Prostate gland (tissue), 2 donors: ENCODE measurements at regions not wholly inside any gene's neighbourhood (a gene's known extent, or its start where the extent isn't known, plus 50 kb on each side); places are given as distances from the start of the nearest gene placed in this dataset.

Experiments
- DNase-seq: peaks from one replicate; pipeline ENCODE4 v3.0.0-alpha.2; 2019; ENCODE audit warnings: low spot score
- H3K27ac ChIP-seq, 2 donors: fragments of 200-600 bp; sonication (generic); 2 replicates each; pipeline ENCODE4 v1.5.1; 2017 to 2019
- H3K27me3 ChIP-seq: fragments of 200-600 bp; sonication (generic); replicated peaks from 2 replicates; pipeline ENCODE4 v1.5.1; 2019; ENCODE audit not compliant: insufficient read depth
- H3K36me3 ChIP-seq, 2 donors: fragments of 200-600 bp; sonication (generic); 1 replicate in 1 of 2; 2 replicates in 1 of 2; pipeline versions ENCODE4 v1.5.1 to v1.8.1; 2017 to 2019
- H3K4me1 ChIP-seq: fragments of 200-600 bp; sonication (generic); replicated peaks from 2 replicates; pipeline ENCODE4 v1.5.1; 2019
- H3K4me3 ChIP-seq, 2 donors: fragments of 200-600 bp; sonication (generic); 2 replicates each; pipeline ENCODE4 v1.5.1; 2017 to 2019
- H3K9me3 ChIP-seq: fragments of 200-600 bp; sonication (generic); 2 replicates; pipeline ENCODE4 v1.5.1; 2017
- CTCF ChIP-seq, 4 experiments: fragments of 200-600 bp in 2 of 4; fragments of 450-650 bp in 2 of 4; sonication (generic) in 2 of 4; IDR thresholded peaks; 1 replicate in 3 of 4; 2 replicates in 1 of 4; pipeline ENCODE4 v1.5.1; 2016 to 2019; ENCODE audit warnings: antibody characterized with exemption in 4 of 4, mild to moderate bottlenecking in 2 of 4, moderate library complexity in 2 of 4
- POLR2A ChIP-seq: fragments of 450-650 bp; IDR thresholded peaks from one replicate; pipeline ENCODE4 v1.6.1; 2016; ENCODE audit warnings: antibody characterized with exemption, mild to moderate bottlenecking
- POLR2AphosphoS5 ChIP-seq: sonication (generic); formaldehyde crosslinking; IDR thresholded peaks from one replicate; pipeline ENCODE4 v1.6.1; 2017; ENCODE audit warnings: antibody characterized with exemption
- WGBS: methylation state at CpG from one replicate; pipeline ENCODE4 v1.1.5; 2018; 5-methylcytosine and 5-hydroxymethylcytosine counted together
- intact Hi-C: fragments of 100-400 bp; cut with DNase I; formaldehyde crosslinking; loops from one replicate; pipeline ENCODE4 v1.14.2; 2022

GRCh38 chr15:46416544-46416943 lies 781.7 kb downstream of the SQOR start:
- no peak for DNase-seq
- 35% methylated on average over 1 of the region's 1 CpG for WGBS
- intact Hi-C loops = no loop called here

GRCh38 chr15:46420990-46421389 lies 786.2 kb downstream of the SQOR start:
- Histone ChIP-seq H3K27me3 (no peaks in the 10 kb centered on the region), H3K4me1 (no peaks in the 10 kb centered on the region), H3K36me3 (no peaks in the 10 kb centered on the region), H3K4me3 (no peak overlapping the region), H3K27ac (no peak overlapping the region), H3K9me3 (no peaks in the 10 kb centered on the region)
- intact Hi-C loops = no loop called here
- TF ChIP-seq CTCF (IDR thresholded peaks at IDR 0.05) (no peak), POLR2A (no peak), POLR2AphosphoS5 (no peak)
- DNase-seq = no peak
- 26% methylated on average over 1 of the region's 1 CpG for WGBS

More at GRCh38 chr15:46416544-46416943, 781.7 kb downstream of the SQOR start:
- H3K36me3 ChIP-seq = no peaks in the 10 kb centered on the region
- no peaks in the 10 kb centered on the region for H3K4me1 ChIP-seq
- TF ChIP-seq POLR2A = no peak
- TF ChIP-seq CTCF (IDR thresholded peaks at IDR 0.05) = no peak
- TF ChIP-seq POLR2AphosphoS5 = no peak
- H3K4me3 ChIP-seq = no peak overlapping the region
- no peaks in the 10 kb centered on the region for H3K27me3 ChIP-seq
- H3K9me3 ChIP-seq = no peaks in the 10 kb centered on the region
- no peak overlapping the region for H3K27ac ChIP-seq

- no peak for TF ChIP-seq POLR2A
- Histone ChIP-seq H3K4me1 (no peaks in the 10 kb centered on the region), H3K36me3 (no peaks in the 10 kb centered on the region), H3K27me3 (no peaks in the 10 kb centered on the region), H3K9me3 (no peaks in the 10 kb centered on the region), H3K27ac (no peak overlapping the region), H3K4me3 (no peak overlapping the region)
- DNase-seq = no peak
- WGBS = 64% methylated on average over 4 of the region's 4 CpGs
- intact Hi-C loops = no loop called here
These were observed 806.6 kb downstream of the SQOR start for GRCh38 chr15:46441294-46442062.

- no peaks in the 10 kb centered on the region for H3K27me3 ChIP-seq
- H3K4me1 ChIP-seq = no peaks in the 10 kb centered on the region
- no peaks in the 10 kb centered on the region for H3K36me3 ChIP-seq
- intact Hi-C loops = no loop called here
- TF ChIP-seq POLR2AphosphoS5 (no peak), CTCF (IDR thresholded peaks at IDR 0.05) (no peak), POLR2A (no peak)
- H3K4me3 ChIP-seq = no peak overlapping the region
- DNase-seq = no peak
- 72% methylated on average over 5 of the region's 5 CpGs for WGBS
- no peak overlapping the region for H3K27ac ChIP-seq
- no peaks in the 10 kb centered on the region for H3K9me3 ChIP-seq
These were observed 807.4 kb downstream of the SQOR start for GRCh38 chr15:46442184-46442583.

- H3K36me3 ChIP-seq = no peaks in the 10 kb centered on the region
- intact Hi-C loops = no loop called here
- 100% methylated on average over 1 of the region's 1 CpG for WGBS
These were observed 808.2 kb downstream of the SQOR start for GRCh38 chr15:46442901-46443590.

More at GRCh38 chr15:46442901-46443590, 808.2 kb downstream of the SQOR start:
- TF ChIP-seq CTCF (IDR thresholded peaks at IDR 0.05) (no peak), POLR2A (no peak), POLR2AphosphoS5 (no peak)
- Histone ChIP-seq H3K27me3 (no peaks in the 10 kb centered on the region), H3K27ac (no peak overlapping the region), H3K4me3 (no peak overlapping the region), H3K9me3 (no peaks in the 10 kb centered on the region), H3K4me1 (no peaks in the 10 kb centered on the region)
- no peak for DNase-seq
